HG02759 (cell line): ENCODE measurements at regions not wholly inside any gene's neighbourhood (a gene's known extent, or its start where the extent isn't known, plus 50 kb on each side); places are given as distances from the start of the nearest gene placed in this dataset.

Source experiments
- ATAC-seq: cut with Tn5 transposase; IDR thresholded peaks from one replicate; pipeline ENCODE4 v1.9.1; 2021; ENCODE audit warnings: mild to moderate bottlenecking, moderate library complexity; ENCODE audit not compliant: unreplicated experiment

- no peak for ATAC-seq
These were observed 194.0 kb upstream of the MGMT start for GRCh38 chr10:129272866-129273650.

- no peak for ATAC-seq
These were observed 193.2 kb upstream of the MGMT start for GRCh38 chr10:129273860-129274259.

GRCh38 chr10:129274748-129275474 lies 192.1 kb upstream of the MGMT start:
- no peak for ATAC-seq

GRCh38 chr10:129275886-129276285 lies 191.2 kb upstream of the MGMT start:
- no peak for ATAC-seq

- no peak for ATAC-seq
These were observed 190.0 kb upstream of the MGMT start for GRCh38 chr10:129277084-129277483.

GRCh38 chr10:129277841-129278240 lies 189.2 kb upstream of the MGMT start:
- no peak for ATAC-seq

GRCh38 chr10:129278686-129279085 lies 188.4 kb upstream of the MGMT start:
- no peak for ATAC-seq

GRCh38 chr10:129279446-129280154 lies 187.4 kb upstream of the MGMT start:
- no peak for ATAC-seq

GRCh38 chr10:129280155-129280502 lies 186.9 kb upstream of the MGMT start:
- no peak for ATAC-seq

GRCh38 chr10:129280908-129281586 lies 186.0 kb upstream of the MGMT start:
- ATAC-seq: no peak

- no peak for ATAC-seq
These were observed 181.6 kb upstream of the MGMT start for GRCh38 chr10:129285459-129285858.

- ATAC-seq: no peak
These were observed 177.9 kb upstream of the MGMT start for GRCh38 chr10:129288999-129289584.

GRCh38 chr10:129293991-129294700 lies 172.9 kb upstream of the MGMT start:
- no peak for ATAC-seq

GRCh38 chr10:129294944-129295343 lies 172.1 kb upstream of the MGMT start:
- ATAC-seq: no peak

GRCh38 chr10:129305046-129305445 lies 162.0 kb upstream of the MGMT start:
- ATAC-seq: no peak

- no peak for ATAC-seq
These were observed 159.9 kb upstream of the MGMT start for GRCh38 chr10:129307141-129307540.

GRCh38 chr10:129308953-129309564 lies 158.0 kb upstream of the MGMT start:
- ATAC-seq: no peak

- ATAC-seq: no peak
These were observed 157.5 kb upstream of the MGMT start for GRCh38 chr10:129309565-129309964.

GRCh38 chr10:129310881-129311280 lies 156.2 kb upstream of the MGMT start:
- ATAC-seq: no peak

GRCh38 chr10:129319934-129320333 lies 147.1 kb upstream of the MGMT start:
- no peak for ATAC-seq
